ENCODE measurements at regions not wholly inside any gene's neighbourhood (a gene's known extent, or its start where the extent isn't known, plus 50 kb on each side); places are given as distances from the start of the nearest gene placed in this dataset.

DNA sequence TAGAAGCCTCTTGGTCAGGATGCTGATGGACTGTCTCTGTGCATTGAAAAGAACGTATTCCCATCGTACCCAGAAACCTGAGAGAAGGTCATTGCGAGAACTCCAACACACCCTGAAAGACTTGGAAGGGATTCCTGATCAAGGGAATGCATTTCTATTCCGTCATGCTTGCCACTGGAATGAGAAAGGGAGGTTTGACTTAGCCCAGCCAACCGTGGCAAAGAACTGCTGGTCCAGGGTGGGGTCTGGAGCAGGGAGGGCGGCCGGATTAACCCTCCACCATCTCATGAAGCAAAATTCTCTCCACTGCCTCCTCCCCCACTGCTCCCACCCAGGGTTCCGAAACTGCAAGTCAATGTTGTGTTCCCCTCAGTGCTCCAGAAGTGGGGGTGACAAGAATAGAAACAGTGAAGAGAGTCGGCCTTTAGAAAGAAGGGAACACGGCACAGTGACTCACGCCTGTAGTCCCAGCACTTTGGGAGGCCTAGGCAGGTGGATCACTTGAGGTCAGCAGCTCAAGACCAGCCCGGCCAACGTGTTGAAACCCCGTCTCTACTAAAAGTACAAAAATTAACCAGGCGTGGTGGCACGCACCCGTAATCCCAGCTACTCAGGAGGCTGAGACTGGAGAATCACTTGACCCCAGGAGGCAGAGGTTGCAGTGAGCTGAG is 137.5 kb upstream of the MGMT start:
- DNase-seq = no peak

DNA sequence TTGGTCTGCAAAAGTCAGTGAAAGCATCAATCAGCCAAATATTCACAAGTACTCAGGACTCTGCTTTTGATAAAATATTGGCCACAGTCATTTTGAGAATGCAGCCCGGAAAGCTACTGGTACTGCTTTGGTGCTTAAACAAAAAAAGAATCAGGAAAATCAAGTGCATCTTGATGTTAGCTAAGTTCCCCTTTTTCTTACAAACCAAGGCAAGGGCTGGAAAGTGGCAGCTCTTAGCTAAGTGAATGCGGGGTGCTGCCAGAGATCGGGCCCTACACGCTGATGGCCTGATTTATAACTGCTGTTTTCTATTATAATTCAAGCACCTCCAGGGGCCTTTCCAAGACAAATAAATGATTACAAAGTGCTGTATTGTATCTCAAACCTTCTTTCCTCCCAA is 136.8 kb upstream of the MGMT start:
- DNase-seq = no peak

DNA sequence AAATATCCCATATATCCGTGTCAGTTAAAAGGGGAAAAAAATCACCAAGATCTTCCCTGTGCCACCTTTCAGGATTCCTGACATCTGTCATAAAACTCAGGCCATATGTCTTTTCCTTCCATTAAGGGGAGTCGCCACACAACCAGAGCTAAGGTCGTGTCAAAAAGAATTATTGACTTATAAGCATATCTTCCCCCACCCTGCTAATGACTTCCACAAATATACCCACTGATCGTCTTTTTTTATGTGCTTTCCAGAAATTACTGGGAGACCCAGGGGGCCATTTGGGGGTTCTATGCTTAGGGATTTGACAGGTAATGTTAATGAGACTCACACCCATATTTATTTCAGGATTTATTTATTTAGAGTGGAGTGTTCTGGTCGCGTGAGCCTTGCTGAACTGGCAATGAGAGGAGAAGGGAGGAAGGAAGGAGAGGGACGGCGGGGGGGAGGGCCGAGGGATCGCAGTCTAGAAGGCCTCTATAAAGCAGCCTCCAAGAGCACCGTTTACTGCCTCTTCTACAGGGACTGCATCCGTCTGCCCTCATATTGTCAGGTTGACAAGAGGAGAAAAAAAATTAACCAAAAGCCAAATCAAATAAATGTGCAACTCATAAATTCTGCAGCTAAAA is 135.7 kb upstream of the MGMT start:
- DNase-seq = no peak

DNA sequence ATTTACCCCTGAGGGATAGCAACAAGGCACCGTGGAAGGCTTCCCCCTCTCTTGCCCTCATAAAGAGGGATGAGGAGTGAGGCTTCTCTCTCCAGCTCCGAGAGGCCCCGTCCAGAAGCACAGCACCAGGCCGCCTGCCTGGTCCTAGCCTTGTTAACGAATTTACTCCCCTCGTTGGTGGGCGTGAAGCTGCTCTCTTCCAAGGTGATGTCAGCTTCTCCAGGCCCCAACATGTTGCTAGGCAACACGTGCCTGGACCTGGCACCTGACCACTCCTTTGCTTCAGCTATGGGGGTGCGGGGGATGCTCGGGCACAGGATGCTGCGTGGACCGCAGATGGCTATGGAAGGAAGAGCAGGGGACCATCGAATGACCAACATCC is 135.2 kb upstream of the MGMT start:
- no peak for DNase-seq

DNA sequence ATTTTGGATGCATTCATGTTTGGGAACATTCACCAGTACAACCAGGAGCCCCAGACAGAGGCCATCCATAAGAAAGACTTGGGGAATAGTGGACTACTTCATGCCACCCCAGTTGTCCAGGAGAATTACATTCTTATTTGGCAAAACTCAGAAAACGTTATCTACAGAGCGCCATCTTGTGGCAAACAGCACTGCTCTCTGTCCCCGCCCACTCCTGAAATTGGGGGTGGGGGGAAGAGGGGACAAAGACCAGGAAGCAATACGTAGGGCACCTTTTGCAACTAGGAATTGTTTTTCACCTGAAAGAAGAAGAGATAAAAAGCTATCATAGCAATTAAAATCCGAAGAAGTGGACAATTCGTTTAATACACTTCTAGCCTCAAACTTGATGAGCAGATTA is 134.6 kb upstream of the MGMT start:
- no peak for DNase-seq

DNA sequence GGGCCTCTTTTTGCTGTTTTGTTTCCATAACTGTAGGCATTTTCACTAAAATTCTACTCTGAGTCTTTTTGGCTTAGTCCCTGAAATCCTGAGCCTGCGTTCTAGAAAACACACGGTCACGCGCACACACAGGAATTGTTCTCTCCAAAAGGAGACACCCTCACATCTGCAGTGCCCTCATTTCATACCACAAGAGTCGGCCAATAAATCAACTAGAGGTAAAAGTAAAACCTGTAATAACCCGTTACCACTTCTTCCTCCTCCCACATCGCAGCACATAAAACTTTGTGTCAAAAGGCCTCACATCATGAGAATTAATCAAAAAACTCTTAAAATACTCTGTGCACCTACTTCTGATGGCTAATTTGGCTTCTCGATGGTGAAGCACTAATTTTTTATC is 133.3 kb upstream of the MGMT start:
- no peak for DNase-seq

DNA sequence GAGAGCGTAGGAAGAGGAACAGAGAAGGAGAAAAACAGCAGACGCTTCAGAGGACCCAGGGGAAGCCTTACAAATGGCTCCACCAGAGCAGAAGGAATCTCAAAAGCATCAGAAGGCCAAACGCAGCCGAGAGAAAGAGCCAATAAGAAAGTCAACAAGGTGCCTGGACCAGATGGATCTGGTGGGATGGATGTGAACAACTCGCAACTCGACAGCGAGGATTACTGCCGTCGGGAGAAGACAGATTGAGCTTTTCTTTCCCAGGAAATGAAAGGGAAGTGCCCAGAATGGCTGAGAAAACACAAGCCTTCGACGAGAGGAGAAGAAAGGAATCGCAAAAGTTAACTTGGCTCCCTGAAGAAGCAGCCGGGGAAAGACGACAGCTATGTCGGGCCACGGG is 132.8 kb upstream of the MGMT start:
- no peak for DNase-seq

DNA sequence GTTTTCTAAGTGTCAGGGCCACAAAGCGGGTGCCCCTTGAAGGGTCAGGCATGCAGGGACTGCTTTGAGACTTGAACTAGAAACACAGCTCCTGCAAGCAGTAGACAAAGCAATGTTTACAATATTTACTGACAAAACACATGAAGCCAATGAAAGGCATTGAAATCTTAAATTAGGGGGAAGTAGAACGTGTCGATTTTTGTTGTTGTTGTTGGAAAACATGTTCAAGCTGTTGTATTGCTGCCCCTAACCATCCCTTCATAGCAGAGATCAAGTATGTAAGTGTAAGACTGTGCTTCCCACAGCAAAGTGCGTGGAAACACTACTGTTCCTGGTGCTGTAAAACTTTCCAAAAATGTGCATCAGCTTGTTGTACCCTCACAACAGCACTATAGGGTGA is 131.6 kb upstream of the MGMT start:
- DNase-seq = no peak

DNA sequence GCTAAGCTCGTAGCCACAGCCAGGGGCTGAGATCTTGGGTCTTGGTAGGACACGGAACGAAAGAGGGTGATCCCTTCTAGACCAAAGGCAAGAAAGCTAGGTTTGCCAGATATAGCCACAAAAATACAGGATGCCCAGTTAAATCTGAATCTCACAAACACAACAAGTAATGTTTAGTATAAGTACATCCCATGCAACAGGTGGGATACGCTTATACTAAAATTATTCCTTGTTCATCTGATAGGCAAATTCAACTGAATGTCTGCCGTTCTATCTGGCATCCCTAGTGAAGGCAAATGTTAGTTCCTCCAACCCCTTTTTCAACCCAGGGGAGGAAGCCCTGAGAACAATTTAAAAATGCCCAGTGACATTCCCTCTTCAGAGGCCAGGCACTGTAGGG is 131.1 kb upstream of the MGMT start:
- DNase-seq = no peak

DNA sequence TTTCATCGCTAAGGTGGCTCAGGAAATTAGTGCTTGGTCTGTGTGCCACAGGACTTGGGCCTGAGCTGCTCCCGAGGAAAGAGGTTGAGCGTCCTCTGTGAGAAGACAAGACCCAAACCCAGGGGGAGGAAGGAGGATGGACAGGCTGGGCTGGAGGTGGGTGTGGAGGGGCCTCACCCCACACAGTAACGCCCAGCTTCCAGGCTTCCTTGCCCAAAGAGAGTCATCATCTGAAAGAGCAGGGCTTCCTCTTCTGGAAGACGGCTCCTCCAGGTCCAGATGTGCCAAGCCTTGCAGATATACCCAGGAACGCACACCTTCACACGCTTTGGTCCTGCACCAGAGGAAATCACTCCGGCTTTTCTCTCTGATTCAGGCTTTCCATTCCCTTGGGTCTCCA is 127.8 kb upstream of the MGMT start:
- DNase-seq = no peak

DNA sequence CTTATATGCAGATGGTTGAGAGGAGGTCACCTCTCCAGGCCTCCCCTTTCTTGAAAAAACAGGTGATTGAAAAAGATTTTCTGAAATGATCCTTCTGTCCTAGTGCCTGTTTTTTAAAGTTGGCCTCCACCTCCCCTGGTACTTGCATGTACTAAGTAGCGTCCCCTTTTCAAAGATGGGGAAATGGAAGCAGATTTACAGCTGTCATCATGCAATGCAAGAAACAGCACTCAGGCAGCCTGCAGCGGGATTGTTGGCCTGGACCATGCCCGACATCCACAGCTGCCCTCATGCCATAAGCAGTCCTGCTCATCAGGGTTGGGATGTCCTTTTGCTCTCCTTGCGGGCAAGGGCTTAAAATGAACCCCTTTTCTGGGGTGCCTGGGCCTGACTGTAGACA is 127.2 kb upstream of the MGMT start:
- DNase-seq = no peak

DNA sequence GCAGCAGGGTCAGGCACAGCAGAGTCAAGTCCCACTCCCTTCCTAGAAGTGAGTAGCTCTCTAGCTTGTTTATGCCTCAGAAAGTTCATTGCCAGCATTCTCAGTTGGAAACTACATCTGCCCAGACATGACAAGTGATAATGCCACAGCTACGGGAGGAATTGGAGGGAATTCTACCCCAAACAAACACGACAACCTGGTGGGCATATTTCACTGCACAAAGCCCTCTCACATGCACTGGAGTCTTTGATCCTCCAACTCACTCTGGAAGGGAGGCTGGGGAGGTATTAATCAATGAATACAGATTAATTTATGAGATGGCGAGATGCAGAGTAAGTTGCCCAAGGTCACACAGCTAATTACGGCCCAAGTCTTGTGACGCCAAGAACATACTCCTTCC is 126.0 kb upstream of the MGMT start:
- no peak for DNase-seq

DNA sequence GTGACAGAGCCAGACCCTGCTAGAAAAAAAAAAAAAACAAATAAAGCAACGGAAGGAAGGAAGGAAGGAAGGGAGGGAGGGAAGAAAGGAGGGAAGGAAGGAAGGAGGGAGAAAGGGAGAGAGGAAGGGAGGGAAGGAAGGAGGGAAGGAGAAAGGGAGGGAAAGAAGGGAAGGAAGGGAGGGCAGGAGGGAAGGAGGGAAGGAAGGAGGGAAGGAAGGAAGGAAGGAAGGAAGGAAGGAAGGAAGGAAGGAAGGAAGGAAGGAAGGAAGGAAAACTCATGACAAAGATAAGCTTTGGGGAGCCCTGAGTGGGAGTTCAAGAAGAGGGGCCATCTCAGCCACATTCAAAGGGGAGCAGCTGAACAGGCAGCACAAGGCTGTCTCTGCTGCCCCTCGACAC is 124.7 kb upstream of the MGMT start:
- DNase-seq = no peak

DNA sequence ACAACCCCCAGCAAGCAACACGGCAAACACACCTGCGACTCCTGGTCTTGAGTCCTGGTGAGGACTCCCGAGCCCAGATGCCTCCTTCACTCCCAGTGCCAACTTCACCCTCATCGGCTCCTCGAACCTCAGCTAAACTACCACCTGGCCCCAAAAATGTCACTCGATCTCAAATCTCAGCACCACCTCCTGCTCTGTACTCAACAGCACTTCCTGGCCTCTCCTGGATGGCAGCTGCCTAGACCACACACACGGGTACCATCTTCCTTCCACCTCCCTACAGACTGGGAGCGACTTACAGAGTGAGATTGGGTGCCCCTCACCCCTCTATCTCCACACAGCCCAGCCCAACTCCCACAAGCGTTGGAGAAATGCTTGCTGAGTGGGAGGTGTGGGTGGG is 123.9 kb upstream of the MGMT start:
- no peak for DNase-seq

DNA sequence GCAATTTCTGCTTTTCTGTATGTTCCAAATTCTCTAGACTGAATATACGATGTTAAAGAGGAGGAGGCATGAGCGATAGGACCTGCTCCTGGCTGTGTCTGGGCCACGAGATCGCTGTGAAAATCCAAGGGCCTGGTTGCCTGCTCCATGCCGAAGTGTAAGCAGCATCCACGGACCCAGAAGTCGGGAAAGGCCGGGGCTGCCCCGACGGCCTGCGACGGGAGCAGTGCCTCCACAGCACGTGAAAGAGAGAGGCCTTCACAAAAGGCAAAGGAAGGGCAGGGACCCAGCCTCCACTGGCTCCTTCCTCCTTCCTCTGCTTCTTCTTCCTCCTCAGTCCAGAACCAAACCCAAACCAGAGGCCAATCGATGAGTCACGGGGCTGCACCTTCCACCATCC is 122.9 kb upstream of the MGMT start:
- DNase-seq = no peak

DNA sequence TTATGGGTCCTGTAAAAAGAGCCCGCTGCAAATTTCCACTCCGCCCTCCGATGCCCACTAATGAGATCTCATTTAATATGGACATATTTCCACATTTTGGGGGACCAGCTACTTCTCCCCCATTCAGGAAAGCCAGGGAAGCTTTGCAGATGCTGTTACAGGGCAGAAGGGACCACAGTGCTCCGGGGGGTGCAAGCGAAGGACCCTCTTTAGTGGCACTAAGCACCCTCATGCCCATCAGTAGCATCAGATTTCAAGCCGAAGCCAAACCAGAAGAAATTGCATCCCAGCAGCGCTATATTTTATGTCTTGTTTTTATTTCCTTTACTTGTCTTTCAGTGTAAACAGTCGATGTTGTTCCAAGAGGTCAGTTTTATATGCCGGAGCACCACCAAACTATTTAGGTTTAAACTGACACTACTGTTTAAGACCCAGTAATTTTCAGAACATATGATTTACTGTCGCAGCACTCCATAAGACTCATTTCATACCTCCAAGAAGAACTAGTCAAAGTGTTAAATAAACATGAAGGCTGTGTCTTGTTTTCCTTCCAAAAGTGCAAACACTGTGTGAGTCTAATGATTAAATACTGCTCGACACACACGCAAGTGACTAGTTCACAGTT is 122.2 kb upstream of the MGMT start:
- DNase-seq = no peak

DNA sequence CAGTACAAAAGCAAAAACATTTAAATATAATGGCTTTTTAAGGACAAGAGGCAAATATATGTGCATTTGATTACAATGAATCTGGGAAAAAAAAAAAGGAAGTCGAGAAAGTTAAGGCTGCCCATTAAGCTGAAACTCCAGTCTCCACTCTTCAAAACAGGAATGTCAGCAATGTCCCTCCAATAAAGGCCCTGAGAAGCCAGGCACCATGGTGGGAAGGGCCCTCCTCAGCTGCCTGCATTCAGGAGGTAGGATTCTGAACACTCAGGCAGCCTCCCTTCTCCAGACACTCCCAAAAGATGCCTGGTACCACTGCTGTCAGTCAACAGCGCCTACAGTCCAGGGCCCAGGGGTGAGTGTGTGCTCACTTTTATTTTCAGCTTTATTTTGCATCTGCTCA is 121.3 kb upstream of the MGMT start:
- no peak for DNase-seq

DNA sequence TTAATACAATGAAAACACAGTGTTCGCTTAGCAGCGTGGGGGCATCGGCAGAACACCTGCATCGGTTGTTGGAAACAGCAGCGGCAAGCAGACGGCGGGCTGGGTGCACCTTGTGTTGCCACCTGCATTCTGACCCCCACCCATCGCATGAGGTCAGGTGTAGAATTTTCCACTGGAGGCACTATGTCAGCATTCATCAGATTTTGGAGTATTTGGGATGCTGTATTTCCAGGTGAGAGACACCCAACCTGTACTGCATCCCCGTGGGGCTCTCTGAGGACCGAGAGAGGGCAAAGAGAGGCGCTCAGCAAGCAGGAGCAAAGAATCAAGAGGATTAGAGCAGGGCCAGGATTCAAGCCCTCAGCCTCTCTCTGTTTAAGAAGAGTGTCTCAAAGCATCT is 116.4 kb upstream of the MGMT start:
- no peak for DNase-seq

DNA sequence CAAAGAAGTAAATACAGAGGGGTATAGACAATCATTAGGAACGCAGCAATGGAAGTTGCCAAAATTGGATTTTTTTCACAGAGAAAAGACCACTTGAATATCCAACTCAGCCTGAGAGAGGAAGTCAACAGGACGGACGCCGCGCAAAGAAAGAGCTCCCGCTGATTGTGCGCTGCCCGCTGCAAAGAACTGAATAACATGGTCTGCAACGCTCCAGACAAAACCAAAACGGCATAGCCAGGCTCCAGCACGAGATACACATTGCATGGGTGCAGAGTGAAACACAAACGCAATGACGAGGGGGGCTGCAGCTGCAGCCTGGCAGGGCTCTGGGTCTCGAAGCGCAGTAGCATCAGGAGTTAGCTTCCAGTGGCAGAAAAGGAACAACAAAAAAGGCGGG is 113.9 kb upstream of the MGMT start:
- DNase-seq = no peak

DNA sequence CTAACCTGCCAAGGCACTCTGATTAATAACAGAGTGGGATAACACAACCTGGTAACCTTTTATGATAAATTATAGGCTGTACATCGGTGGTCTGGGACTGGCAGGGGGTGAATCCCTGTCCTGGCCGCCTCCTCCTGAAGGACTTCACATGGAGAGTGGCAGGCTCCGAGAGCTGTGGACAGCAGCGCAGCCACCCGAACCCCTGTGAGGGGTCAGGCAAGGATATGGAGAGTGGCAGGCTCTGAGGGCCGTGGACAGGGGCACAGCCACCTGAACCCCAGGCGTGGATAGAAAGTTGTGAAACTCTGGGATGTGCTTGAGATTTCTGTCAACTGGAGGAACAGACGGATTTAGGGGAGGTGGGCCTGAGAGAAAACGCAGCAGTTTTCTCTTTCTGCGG is 107.0 kb upstream of the MGMT start:
- no peak for DNase-seq

DNA sequence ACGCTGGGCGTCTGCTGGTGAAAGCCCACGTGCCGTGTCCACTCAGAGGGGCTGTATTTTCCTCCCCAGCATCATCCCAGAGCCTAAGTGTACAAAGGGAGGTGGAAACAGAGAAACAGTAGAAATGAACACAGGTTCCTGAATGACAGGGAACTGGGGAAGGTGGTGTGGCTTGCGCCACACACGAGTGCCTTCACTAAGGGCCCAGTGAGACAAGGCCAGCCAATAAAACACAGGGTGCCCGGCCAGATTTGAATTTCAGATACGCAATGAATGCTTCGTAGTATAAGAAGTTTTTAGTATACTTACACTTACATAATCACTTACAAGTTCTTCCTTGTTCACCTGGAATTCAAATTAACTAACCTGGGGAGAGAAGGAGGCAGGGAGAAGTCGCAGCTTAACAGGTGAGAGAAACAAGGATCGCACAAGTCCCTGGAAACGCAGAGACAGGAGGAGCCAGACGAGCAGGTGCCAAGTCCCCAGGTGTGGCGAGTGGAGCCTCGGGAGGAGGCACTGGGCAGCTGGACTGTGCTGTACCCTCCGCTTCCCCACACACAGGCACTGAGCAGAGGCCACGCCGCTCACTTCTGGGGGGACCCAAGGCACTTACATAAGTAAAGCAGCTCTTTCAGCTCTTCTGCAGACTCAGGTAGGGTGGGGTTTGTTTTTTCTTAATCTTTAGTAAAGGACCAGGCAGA is 105.2 kb upstream of the MGMT start:
- no peak for DNase-seq

DNA sequence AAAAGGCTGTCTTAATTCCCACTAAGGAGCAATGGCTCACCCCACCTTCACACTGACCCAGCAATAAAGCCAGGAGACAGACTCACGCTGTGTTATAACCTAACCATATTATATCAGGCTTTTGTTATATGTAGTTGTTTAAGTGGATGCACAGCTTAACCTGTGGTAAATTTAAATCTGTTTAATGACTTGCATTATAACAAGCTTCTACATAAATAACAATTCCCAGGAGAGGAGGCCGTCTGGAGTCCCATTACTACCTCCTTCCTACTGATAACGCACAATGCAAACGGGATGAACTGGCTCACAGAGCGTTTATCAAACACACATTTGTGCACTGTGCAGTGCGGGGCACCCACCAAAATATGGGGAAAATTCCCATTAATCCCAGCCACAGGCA is 102.1 kb upstream of the MGMT start:
- DNase-seq = no peak

DNA sequence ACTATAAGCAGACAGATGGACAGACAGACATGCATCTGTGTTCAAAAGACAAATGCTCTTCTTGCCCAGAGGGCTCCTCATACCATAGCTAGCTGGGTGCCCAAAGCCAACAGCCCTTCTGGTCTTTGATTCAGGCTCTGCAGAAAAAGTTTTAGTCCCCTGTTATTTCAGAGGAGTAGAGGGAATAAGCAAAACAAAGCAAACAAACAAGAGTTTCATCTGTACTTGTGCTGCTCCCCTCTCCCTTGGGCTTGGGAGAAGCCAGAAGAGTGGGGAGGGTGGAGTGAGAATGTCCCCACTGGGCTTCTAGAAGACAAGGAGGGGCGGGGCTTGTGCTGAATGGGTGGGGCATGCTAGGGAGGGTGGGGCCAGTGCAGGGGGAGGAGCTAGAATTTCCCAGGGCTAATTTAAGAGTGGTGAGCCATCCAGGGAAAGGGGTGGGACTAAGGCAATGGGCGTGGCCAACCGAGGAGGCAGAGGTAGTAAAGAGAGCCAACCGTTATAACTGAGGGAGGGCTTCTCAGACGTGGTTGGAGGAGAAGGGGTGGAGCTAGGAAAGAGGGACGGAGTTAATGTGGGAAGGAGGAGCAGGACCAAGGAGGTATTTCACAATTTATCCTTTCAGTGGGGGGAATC is 101.2 kb upstream of the MGMT start:
- no peak for DNase-seq

DNA sequence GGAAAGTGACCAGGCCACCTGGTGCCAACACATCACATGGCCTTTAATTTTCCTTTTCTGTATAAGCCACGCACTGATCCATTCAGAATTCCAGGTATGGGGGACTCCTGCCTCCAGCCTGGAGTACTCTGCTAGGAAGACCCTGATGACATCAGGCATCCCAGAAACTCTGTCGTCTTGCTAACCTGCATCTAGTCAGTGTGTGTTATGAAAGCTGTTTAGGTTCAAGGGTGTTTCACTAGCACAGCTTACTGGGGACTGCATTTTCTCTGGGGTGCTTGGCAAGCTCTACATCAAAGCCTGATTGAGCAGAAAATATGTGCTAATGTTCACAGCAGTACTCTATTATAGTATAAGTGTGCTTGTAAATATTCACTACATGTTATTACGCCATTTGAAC is 100.6 kb upstream of the MGMT start:
- DNase-seq = no peak

Data from NCI-H187 treated with DMSO at 0.1 percent for 48 hours (cell line).